H4 (cell line): ENCODE measurements at regions not wholly inside any gene's neighbourhood (a gene's known extent, or its start where the extent isn't known, plus 50 kb on each side); places are given as distances from the start of the nearest gene placed in this dataset.

Experiments
- DNase-seq: peaks from one replicate; pipeline ENCODE4 v3.0.0-alpha.2; 2015; ENCODE audit warnings: low spot score

- DNase-seq, result no peak
These were observed 491.5 kb upstream of the TGFBR2 start for GRCh38 chr3:30114918-30115317.

- no peak for DNase-seq
These were observed 484.0 kb upstream of the TGFBR2 start for GRCh38 chr3:30122359-30122758.

- no peak for DNase-seq
These were observed 483.2 kb upstream of the TGFBR2 start for GRCh38 chr3:30123224-30123623.

- DNase-seq, result no peak
These were observed 482.6 kb upstream of the TGFBR2 start for GRCh38 chr3:30123755-30124154.

- peak; percentile 36 for DNase-seq
These were observed 481.7 kb upstream of the TGFBR2 start for GRCh38 chr3:30124435-30125370.

- DNase-seq, result no peak
These were observed 476.6 kb upstream of the TGFBR2 start for GRCh38 chr3:30129765-30130164.

- no peak for DNase-seq
These were observed 476.0 kb upstream of the TGFBR2 start for GRCh38 chr3:30130391-30130790.

- DNase-seq, result no peak
These were observed 475.2 kb upstream of the TGFBR2 start for GRCh38 chr3:30131191-30131590.

- DNase-seq, result peak; percentile 5
These were observed 471.2 kb upstream of the TGFBR2 start for GRCh38 chr3:30135190-30135589.

GRCh38 chr3:30139283-30139682, 467.1 kb upstream of the TGFBR2 start:
- no peak for DNase-seq

GRCh38 chr3:30140356-30141075, 465.9 kb upstream of the TGFBR2 start:
- no peak for DNase-seq

GRCh38 chr3:30141178-30141581, 465.2 kb upstream of the TGFBR2 start:
- DNase-seq, result no peak

- no peak for DNase-seq
These were observed 464.5 kb upstream of the TGFBR2 start for GRCh38 chr3:30141927-30142326.

GRCh38 chr3:30142946-30143345, 463.5 kb upstream of the TGFBR2 start:
- no peak for DNase-seq

GRCh38 chr3:30145281-30145680, 461.1 kb upstream of the TGFBR2 start:
- no peak for DNase-seq

GRCh38 chr3:30146978-30147377, 459.4 kb upstream of the TGFBR2 start:
- no peak for DNase-seq

- DNase-seq, result no peak
These were observed 451.5 kb upstream of the TGFBR2 start for GRCh38 chr3:30154853-30155252.

- no peak for DNase-seq
These were observed 450.6 kb upstream of the TGFBR2 start for GRCh38 chr3:30155755-30156154.

- DNase-seq, result no peak
These were observed 449.6 kb upstream of the TGFBR2 start for GRCh38 chr3:30156586-30157498.

GRCh38 chr3:30161375-30161774, 445.0 kb upstream of the TGFBR2 start:
- peak; percentile 4 for DNase-seq

- DNase-seq, result no peak
These were observed 443.8 kb upstream of the TGFBR2 start for GRCh38 chr3:30162579-30162978.

- no peak for DNase-seq
These were observed 439.9 kb upstream of the TGFBR2 start for GRCh38 chr3:30166535-30166934.
